ENCODE measurements at regions not wholly inside any gene's neighbourhood (a gene's known extent, or its start where the extent isn't known, plus 50 kb on each side); places are given as distances from the start of the nearest gene placed in this dataset.

- DNase-seq (ENCODE audit: low read depth in 2 of 2): no peak
Measured at GRCh38 chr7:80991654-80992053, 72.8 kb upstream of the SEMA3C start.

- DNase-seq (ENCODE audit: low read depth in 2 of 2): no peak
Measured at GRCh38 chr7:80984619-80985018, 65.8 kb upstream of the SEMA3C start.

DNA sequence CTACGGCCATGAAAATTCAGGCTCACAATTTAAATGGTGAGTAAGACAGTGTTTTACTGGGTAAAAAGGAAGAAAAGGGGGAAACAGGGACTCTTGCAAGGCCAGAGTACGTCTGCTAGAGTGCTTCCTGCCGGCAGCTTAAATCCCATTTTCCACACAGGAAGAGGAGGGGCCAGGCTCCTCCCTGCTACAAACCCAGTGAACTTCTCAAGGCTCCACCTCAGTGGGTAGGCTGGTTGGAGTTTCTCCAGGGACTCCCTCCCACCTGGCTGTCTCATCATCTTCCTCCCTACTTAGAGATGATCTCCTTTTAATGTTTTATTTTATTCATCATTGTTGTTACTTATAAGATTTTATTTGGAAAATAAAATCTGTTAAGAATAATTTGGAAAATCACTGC is 62.6 kb upstream of the SEMA3C start:
- no peak for DNase-seq (ENCODE audit: low read depth in 2 of 2)

DNA sequence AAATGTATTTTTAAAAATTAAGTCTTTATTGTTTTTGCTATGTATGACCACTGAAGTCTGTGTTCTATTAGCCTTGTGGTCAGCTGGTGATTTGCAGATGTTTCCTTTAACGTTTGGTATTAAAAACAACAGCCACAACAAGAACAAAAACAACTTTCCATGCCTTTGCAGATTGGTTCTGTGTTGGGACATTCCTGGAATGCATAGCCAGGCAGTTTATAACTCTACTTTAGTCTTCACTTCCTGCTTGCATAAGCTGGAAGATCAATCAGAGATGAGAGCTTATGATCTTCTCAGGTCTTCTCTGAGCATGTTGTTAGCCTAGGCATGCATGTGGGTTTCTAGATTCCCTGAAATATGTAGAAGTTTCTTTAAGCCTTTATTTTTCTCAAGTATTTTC is 58.9 kb upstream of the SEMA3C start:
- DNase-seq (ENCODE audit: low read depth in 2 of 2): no peak

- DNase-seq (ENCODE audit: low read depth in 2 of 2): no peak
Measured at GRCh38 chr7:80974396-80975358, 55.8 kb upstream of the SEMA3C start.

GRCh38 chr7:80971225-80971624 is 52.4 kb upstream of the SEMA3C start:
- DNase-seq (ENCODE audit: low read depth in 2 of 2): no peak
